GM12878 (cell line): ENCODE measurements at regions not wholly inside any gene's neighbourhood (a gene's known extent, or its start where the extent isn't known, plus 50 kb on each side); places are given as distances from the start of the nearest gene placed in this dataset.

Experiments used
- ATAC-seq: fragments of 200-7000 bp; cut with Tn5 transposase; 3 replicates; pipeline ENCODE4 v1.9.1; 2020; ENCODE audit warnings: mild to moderate bottlenecking, moderate library complexity
- BruUV-seq: library from RNA; stranded (reverse); fragments of 400-500 nt; replicated peaks from 2 replicates; lab custom pipeline; 2021; lab: Mats Ljungman, UMichigan
- CTCF ChIA-PET: fragments of 300-600 bp; sonication (Branson Sonifier 250); formaldehyde crosslinking; extraction: SDS; loops from one replicate; lab custom pipeline; 2021; ENCODE audit warnings: inconsistent platforms; lab: Yijun Ruan, JAX
- POLR2A ChIA-PET: fragments of 350-600 bp; formaldehyde crosslinking; extraction: SDS; loops from one replicate; lab custom pipeline; 2021; ENCODE audit warnings: inconsistent platforms; lab: Charles Lee
- RAD21 ChIA-PET: fragments of 300-600 bp; sonication (Branson Sonifier 250); formaldehyde crosslinking; loops from one replicate; lab custom pipeline; 2023; ENCODE audit warnings: antibody characterized with exemption; ENCODE audit not compliant: unreplicated experiment; lab: Charles Lee
- SMC1A ChIA-PET: fragments of 300-600 bp; sonication (Branson Sonifier 250); formaldehyde crosslinking; loops from one replicate; lab custom pipeline; 2023; ENCODE audit not compliant: unreplicated experiment, uncharacterized antibody; lab: Charles Lee
- DNase-seq: peaks from one replicate; pipeline ENCODE4 v3.0.0-alpha.2; 2011; ENCODE audit warnings: low read depth, low spot score
- FAIRE-seq: peaks from 3 replicates; lab custom pipeline; 2011; peaks lifted over from hg19 to GRCh38; lab: Jason Lieb, UNC
- H2AFZ ChIP-seq: 2 replicates; pipeline ENCODE4 v1.6.0; 2011; ENCODE audit warnings: low read depth, low read length, control low read depth; ENCODE audit not compliant: control insufficient read depth
- H3K27ac ChIP-seq: 2 replicates; pipeline ENCODE4 v1.5.1; 2011; ENCODE audit warnings: control low read depth; ENCODE audit not compliant: control insufficient read depth, insufficient read depth
- H3K27me3 ChIP-seq, 2 experiments: replicated peaks in 1 of 2; 2 replicates each; pipeline versions ENCODE4 v1.6.0 to v1.6.1; 2011; ENCODE audit warnings: low read length in 1 of 2; ENCODE audit not compliant: control insufficient read depth in 2 of 2, insufficient read depth in 2 of 2
- H3K36me3 ChIP-seq, 2 experiments: 2 replicates each; pipeline ENCODE4 v1.5.1; 2011; ENCODE audit warnings: low read length in 1 of 2; ENCODE audit not compliant: control insufficient read depth in 2 of 2, insufficient read depth in 2 of 2
- H3K4me1 ChIP-seq: 2 replicates; pipeline ENCODE4 v1.6.1; 2011; ENCODE audit warnings: mild to moderate bottlenecking, low read length, moderate library complexity, mixed read lengths; ENCODE audit not compliant: control insufficient read depth, insufficient read depth
- H3K4me2 ChIP-seq: 2 replicates; pipeline ENCODE4 v1.6.0; 2011; ENCODE audit warnings: control low read depth; ENCODE audit not compliant: control insufficient read depth, insufficient read depth
- H3K4me3 ChIP-seq: fragments of 200-600 bp; sonication (generic); 2 replicates; pipeline ENCODE4 v1.5.1; 2016
- H3K79me2 ChIP-seq: 2 replicates; pipeline ENCODE4 v1.6.0; 2011; ENCODE audit warnings: low read length; ENCODE audit not compliant: control insufficient read depth, insufficient read depth
- H3K9ac ChIP-seq: 2 replicates; pipeline ENCODE4 v1.8.0; 2011; ENCODE audit warnings: low read length, control low read depth, mixed read lengths; ENCODE audit not compliant: control insufficient read depth, insufficient read depth
- H3K9me3 ChIP-seq: replicated peaks from 3 replicates; pipeline ENCODE4 v1.5.1; 2011; ENCODE audit warnings: mild to moderate bottlenecking, low read length; ENCODE audit not compliant: control insufficient read depth, insufficient read depth
- H4K20me1 ChIP-seq: 2 replicates; pipeline ENCODE4 v1.6.0; 2011; ENCODE audit not compliant: control insufficient read depth, insufficient read depth
- ATF2 ChIP-seq: IDR thresholded peaks from 2 replicates; pipeline ENCODE4 v1.6.1; 2012; ENCODE audit warnings: low read length, inconsistent platforms
- BACH1 ChIP-seq: fragments of 450-650 bp; IDR thresholded peaks from 2 replicates; pipeline ENCODE4 v1.6.1; 2017; ENCODE audit warnings: mild to moderate bottlenecking, borderline replicate concordance
- BMI1 ChIP-seq: fragments of 450-650 bp; IDR thresholded peaks from 2 replicates; pipeline ENCODE4 v1.6.1; 2016; ENCODE audit warnings: mild to moderate bottlenecking, moderate library complexity, borderline replicate concordance
- KLF5 ChIP-seq: fragments of 450-650 bp; IDR thresholded peaks from 2 replicates; pipeline ENCODE4 v1.6.1; 2014; ENCODE audit warnings: mild to moderate bottlenecking; ENCODE audit not compliant: partially characterized antibody
- MEF2A ChIP-seq: IDR thresholded peaks from 2 replicates; pipeline ENCODE4 v1.6.1; 2011; ENCODE audit warnings: low read depth, mild to moderate bottlenecking, low read length, moderate library complexity; ENCODE audit not compliant: insufficient read depth
- NRF1 ChIP-seq: conservative IDR thresholded peaks from 2 replicates; pipeline ENCODE4 v1.6.1; 2011; ENCODE audit warnings: mild to moderate bottlenecking, low read depth, low read length, improper control_type of control experiment
- PAX8 ChIP-seq: fragments of 450-650 bp; IDR thresholded peaks from 2 replicates; pipeline ENCODE4 v1.6.1; 2017; ENCODE audit warnings: mild to moderate bottlenecking, moderate library complexity
- PRDM15 ChIP-seq: fragments of 450-650 bp; formaldehyde crosslinking; IDR thresholded peaks from 2 replicates; pipeline ENCODE4 v1.4.0; 2020; ENCODE audit warnings: mild to moderate bottlenecking, moderate library complexity
- RB1 ChIP-seq: fragments of 450-650 bp; formaldehyde crosslinking; IDR thresholded peaks from 2 replicates; pipeline ENCODE4 v1.6.1; 2017; ENCODE audit warnings: mild to moderate bottlenecking, borderline replicate concordance
- RCOR1 ChIP-seq: conservative IDR thresholded peaks from 2 replicates; pipeline ENCODE4 v1.6.1; 2012; ENCODE audit warnings: low read depth, low read length, improper control_type of control experiment
- ZNF384 ChIP-seq: IDR thresholded peaks from 2 replicates; pipeline ENCODE4 v1.6.1; 2012; ENCODE audit warnings: low read depth, mild to moderate bottlenecking, low read length, improper control_type of control experiment, borderline replicate concordance
- whole genome bisulfite sequencing: methylation state at CpG from one replicate; pipeline ENCODE4 v1.1.6; 2016; ENCODE audit warnings: low lambda C conversion rate; ENCODE audit not compliant: insufficient replicate concordance, insufficient coverage; ENCODE audit errors: missing lambda C conversion rate; 5-methylcytosine and 5-hydroxymethylcytosine counted together
- in situ Hi-C: fragments of 300-500 bp; cut with MboI; formaldehyde crosslinking; loops from 9 replicates; pipeline ENCODE4 v1.14.3; 2018; ENCODE audit warnings: mixed read lengths
- intact Hi-C: fragments of 100-400 bp; cut with micrococcal nuclease; formaldehyde crosslinking; loops from one replicate; pipeline ENCODE4 v1.14.2; 2022; ENCODE audit not compliant: unreplicated experiment
- TF ChIP-seq, protein P1 (sequence below): fragments of 450-650 bp; IDR thresholded peaks from 2 replicates; pipeline ENCODE4 v1.6.1; 2017; ENCODE audit warnings: mild to moderate bottlenecking, low read depth, inconsistent platforms; ENCODE audit not compliant: poor library complexity, severe bottlenecking
- TF ChIP-seq, protein P2 (sequence below): IDR thresholded peaks from 2 replicates; pipeline ENCODE4 v1.6.1; 2012; ENCODE audit warnings: mild to moderate bottlenecking, low read depth, low read length

GRCh38 chr15:26038693-26039092 is 175.6 kb upstream of the ATP10A start (continued):
- TF ChIP-seq MEF2A (no peak), PRDM15 (no peak)

- in situ Hi-C loops (loop anchor here (5.0 kb wide), 1 partner anchor 50 kb away; no protein-coding TSS in a partner anchor), intact Hi-C loops (no loop called here)
- Histone ChIP-seq H3K9ac (no peak overlapping the region), H3K4me1 (no peaks in the 10 kb centered on the region), H3K27me3 (no peaks in the 10 kb centered on the region), H3K4me2 (no peak overlapping the region), H2AFZ (no peak overlapping the region), H3K27ac (no peak overlapping the region), H4K20me1 (no peaks in the 10 kb centered on the region), H3K79me2 (no peaks in the 10 kb centered on the region), H3K9me3 (no peaks in the 10 kb centered on the region; the same call in 2 of the 3 replicates), H3K4me3 (no peak overlapping the region), H3K36me3 (no peaks in the 10 kb centered on the region)
- ChIA-PET SMC1A (no interaction called here), RAD21 (no interaction called here), CTCF (no interaction called here), POLR2A (no interaction called here)
- ATAC-seq (no peak), FAIRE-seq (no peak), DNase-seq (no peak)
- 0% methylated on average over 1 of the region's 1 CpG for WGBS
- BruUV-seq, result no TSS peak
- TF ChIP-seq PAX8 (no peak), BACH1 (no peak), ZNF384 (no peak), RB1 (no peak), MEF2A (no peak), KLF5 (no peak), ATF2 (no peak), BMI1 (no peak), NRF1 (no peak), RCOR1 (no peak)
- TF ChIP-seq, protein P1, sequence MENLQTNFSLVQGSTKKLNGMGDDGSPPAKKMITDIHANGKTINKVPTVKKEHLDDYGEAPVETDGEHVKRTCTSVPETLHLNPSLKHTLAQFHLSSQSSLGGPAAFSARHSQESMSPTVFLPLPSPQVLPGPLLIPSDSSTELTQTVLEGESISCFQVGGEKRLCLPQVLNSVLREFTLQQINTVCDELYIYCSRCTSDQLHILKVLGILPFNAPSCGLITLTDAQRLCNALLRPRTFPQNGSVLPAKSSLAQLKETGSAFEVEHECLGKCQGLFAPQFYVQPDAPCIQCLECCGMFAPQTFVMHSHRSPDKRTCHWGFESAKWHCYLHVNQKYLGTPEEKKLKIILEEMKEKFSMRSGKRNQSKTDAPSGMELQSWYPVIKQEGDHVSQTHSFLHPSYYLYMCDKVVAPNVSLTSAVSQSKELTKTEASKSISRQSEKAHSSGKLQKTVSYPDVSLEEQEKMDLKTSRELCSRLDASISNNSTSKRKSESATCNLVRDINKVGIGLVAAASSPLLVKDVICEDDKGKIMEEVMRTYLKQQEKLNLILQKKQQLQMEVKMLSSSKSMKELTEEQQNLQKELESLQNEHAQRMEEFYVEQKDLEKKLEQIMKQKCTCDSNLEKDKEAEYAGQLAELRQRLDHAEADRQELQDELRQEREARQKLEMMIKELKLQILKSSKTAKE, result no peak
- TF ChIP-seq, protein P2, sequence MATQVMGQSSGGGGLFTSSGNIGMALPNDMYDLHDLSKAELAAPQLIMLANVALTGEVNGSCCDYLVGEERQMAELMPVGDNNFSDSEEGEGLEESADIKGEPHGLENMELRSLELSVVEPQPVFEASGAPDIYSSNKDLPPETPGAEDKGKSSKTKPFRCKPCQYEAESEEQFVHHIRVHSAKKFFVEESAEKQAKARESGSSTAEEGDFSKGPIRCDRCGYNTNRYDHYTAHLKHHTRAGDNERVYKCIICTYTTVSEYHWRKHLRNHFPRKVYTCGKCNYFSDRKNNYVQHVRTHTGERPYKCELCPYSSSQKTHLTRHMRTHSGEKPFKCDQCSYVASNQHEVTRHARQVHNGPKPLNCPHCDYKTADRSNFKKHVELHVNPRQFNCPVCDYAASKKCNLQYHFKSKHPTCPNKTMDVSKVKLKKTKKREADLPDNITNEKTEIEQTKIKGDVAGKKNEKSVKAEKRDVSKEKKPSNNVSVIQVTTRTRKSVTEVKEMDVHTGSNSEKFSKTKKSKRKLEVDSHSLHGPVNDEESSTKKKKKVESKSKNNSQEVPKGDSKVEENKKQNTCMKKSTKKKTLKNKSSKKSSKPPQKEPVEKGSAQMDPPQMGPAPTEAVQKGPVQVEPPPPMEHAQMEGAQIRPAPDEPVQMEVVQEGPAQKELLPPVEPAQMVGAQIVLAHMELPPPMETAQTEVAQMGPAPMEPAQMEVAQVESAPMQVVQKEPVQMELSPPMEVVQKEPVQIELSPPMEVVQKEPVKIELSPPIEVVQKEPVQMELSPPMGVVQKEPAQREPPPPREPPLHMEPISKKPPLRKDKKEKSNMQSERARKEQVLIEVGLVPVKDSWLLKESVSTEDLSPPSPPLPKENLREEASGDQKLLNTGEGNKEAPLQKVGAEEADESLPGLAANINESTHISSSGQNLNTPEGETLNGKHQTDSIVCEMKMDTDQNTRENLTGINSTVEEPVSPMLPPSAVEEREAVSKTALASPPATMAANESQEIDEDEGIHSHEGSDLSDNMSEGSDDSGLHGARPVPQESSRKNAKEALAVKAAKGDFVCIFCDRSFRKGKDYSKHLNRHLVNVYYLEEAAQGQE, result no peak
Observed at GRCh38 chr15:26037369-26037768, 174.2 kb upstream of the ATP10A start.
